ENCODE measurements at regions not wholly inside any gene's neighbourhood (a gene's known extent, or its start where the extent isn't known, plus 50 kb on each side); places are given as distances from the start of the nearest gene placed in this dataset.

- TF ChIP-seq KLF16 (tag by site-specific recombination; IDR thresholded peaks at IDR 0.05) (no peak), ZNF18 (tag by site-specific recombination; IDR thresholded peaks at IDR 0.05) (no peak), ZNF416 (tag by site-specific recombination; IDR thresholded peaks at IDR 0.05) (no peak), CTCF (tag by site-specific recombination; IDR thresholded peaks at IDR 0.05) (no peak)
These were observed 418.2 kb downstream of the TUSC1 start for GRCh38 chr9:25260046-25260445.

Measured in HEK293 (cell line).